ENCODE measurements at regions not wholly inside any gene's neighbourhood (a gene's known extent, or its start where the extent isn't known, plus 50 kb on each side); places are given as distances from the start of the nearest gene placed in this dataset.
A peak's percentile ranks its signal among the peaks of the same experiment; 100 is the strongest.
"Not testable (repeated sequence)": the region's sequence is repeated elsewhere in the genome, so short reads cannot be mapped to it uniquely, and the experiment has no call there.

GRCh38 chr3:160047876-160048275 is 59.2 kb downstream of the IL12A start:
- DNase-seq, result no peak

DNA sequence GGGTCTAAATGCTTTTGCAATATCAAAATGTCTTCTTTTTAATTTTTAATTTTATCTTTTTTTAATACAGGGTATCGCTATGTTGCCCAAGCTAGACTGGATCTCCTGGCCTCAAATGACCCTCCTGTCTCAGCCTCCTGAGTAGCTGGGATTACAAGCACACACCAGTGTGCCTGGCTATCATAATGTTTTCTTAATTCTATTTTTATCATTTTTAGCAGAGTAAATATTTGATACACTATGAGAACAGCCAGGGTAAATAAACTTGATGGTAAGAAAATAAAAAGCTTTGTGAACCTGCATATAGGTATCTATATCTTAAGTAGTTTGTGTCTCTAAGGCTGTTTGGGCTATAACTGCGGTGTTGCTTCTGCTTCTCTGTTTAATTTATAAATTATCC is 60.4 kb downstream of the IL12A start:
- no peak for DNase-seq

GRCh38 chr3:160049565-160049964 is 60.9 kb downstream of the IL12A start:
- no peak for DNase-seq

GRCh38 chr3:160049988-160050387 is 61.4 kb downstream of the IL12A start:
- no peak for DNase-seq

DNA sequence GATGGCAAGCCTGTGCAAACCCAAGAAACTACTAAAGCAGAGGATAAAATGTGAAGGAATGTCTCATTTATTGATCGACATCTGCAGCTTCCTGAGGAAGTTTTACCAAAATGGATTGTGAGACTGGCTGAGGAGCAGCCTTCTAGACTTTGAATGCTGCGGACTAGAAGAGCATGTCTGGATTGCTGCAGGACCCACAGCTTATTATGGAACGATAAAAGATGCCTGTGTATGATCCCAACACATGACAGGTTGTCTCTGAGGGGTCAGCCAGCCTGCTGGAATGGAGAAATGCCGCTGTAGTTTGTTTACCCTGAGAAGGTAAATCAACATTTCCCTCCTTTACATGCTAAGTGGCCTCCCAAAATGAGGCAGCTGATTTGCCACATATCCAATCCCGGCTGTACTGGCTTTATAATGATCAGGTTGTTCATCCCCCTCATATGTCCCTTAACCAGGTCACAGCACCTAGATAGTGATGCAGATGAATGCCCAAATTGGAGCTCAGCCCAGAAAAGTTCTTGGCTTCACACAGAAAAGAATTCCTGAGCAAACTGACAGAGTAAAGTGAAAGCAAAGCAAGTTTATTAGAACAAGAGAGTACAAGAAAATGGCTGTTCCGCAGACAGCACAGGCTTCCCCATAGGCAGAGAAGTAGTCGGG is 63.9 kb downstream of the IL12A start:
- no peak for DNase-seq

DNA sequence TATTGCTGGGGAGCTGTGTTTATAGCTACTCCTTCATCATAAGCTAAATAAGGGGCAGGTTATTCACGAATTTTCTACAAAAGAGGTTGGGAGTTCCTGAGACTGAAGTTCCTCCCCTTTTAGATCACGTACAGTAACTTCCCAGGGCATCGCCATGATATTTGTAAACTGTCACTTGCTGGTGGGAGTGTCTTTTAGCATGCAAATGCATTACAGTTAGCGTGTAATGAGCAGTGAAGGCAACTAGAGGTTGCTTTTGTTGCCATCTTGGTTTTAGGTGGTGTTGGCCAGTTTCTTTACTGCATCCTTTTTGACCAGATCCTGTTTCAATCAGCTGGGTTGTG is 64.4 kb downstream of the IL12A start:
- no peak for DNase-seq

- DNase-seq, result not testable (repeated sequence)
Measured at GRCh38 chr3:160054862-160055261, 66.2 kb downstream of the IL12A start.

DNA sequence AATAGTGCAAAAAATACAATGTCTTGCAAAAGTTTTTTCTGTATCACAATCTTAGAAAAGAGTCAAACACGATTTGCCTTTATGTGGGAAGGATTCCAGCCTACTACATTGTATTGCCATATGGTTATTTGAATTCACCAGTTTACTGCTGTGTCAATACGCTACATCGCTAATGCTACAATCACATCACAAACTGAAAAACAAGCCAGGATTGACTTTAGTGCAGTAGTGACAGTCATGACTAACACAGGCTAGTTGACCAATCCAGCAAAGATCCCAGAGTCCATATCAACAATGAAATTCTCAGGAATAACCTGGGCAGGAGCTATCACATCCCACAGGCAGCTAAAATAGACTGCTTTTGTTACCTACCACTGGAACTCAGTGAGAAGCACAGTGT is 67.0 kb downstream of the IL12A start:
- DNase-seq, result no peak

DNA sequence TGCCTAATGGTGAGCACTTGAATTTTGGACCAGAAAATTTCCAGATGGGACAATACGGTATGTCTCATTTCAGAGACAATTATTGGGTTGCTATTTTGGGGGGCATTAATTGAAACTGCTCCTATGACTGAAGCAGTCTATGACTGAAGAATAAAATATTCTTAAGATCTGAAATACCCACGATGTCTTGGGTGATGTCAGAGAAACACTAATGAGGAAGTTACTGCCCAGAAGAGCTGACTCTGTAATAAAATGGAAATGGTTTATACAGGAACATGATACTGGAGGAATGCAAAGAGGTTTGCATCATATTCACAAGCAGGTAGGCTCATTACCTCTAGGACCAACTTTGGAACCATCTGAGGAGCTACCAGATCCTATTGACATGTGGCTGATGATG is 68.7 kb downstream of the IL12A start:
- no peak for DNase-seq

GRCh38 chr3:160060409-160061027 is 71.9 kb downstream of the IL12A start:
- no peak for DNase-seq

DNA sequence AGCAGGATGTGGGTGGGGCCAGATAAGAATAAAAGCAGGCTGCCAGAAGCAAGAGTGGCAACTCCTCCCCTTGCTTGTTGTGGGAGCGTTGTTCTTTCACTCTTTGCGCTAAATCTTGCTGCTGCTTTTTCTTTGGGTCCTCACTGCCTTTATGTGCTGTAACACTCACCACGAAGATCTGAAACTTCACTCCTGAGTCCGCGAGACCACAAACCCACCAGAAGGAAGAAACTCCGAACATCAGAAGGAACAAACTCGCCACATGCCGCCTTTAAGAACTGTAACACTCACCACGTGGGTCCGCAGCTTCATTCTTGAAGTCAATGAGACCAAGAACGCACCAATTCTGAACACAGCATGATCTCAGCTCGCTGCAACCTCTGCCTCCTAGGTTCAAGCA is 72.9 kb downstream of the IL12A start:
- peak; percentile 11 for DNase-seq

GRCh38 chr3:160065282-160065681 is 76.6 kb downstream of the IL12A start:
- DNase-seq, result peak; percentile 20

DNA sequence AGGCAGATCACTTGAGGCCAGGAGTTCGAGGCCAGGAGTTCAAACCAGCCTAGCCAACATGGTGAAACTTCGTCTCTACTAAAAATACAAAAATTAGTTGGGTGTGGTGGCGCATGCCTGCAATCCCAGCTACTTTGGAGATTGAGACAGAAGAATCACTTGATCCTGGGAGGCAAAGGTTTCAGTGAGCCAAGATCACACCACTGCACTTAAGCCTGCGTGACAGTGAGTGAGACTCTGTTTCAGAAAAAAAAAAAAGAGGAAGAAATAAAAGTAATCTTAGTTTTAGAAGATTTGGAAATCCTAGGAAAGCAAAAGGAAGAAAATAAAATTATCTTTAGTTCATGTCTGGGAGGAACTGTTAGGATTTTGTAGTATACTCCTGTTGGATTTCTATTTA is 77.2 kb downstream of the IL12A start:
- no peak for DNase-seq

DNA sequence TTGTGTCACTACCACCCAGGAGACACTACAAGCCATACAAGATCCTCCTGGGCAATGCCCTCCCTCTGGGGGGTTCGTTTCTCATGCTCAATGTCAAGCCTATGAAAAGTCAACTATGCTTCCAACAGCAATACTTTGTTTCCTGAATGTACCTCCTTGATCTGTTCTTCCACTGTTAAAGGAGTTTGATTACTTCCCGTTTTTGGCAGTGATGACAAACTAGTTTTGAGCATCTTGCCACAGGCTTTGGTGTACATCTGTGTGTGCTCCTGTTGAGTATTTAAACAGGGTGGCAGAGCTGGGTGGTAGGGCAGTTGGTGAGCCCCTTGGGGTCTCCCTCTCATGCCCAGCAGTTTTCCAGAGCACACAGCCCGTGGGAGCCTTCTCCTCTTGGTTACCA is 81.4 kb downstream of the IL12A start:
- no peak for DNase-seq

DNA sequence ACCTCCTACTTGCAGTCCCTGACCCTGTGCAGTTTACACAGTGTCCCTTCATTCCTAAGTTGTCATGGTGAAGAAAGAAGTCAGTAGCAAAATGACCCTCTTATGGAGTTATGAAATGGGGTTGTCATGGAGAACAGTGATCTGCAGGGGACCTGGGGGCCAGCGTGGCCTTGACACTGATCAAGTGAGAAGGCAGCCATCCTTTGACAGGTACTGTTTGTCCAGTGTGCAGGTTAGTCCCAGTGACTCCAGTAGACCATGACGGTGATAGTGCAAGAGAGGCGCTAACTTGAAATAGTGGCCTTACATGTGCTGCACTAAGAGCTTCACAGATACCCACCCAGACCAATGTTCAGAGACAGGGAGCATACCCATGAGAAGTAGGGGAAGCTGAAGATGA is 87.9 kb downstream of the IL12A start:
- no peak for DNase-seq

DNA sequence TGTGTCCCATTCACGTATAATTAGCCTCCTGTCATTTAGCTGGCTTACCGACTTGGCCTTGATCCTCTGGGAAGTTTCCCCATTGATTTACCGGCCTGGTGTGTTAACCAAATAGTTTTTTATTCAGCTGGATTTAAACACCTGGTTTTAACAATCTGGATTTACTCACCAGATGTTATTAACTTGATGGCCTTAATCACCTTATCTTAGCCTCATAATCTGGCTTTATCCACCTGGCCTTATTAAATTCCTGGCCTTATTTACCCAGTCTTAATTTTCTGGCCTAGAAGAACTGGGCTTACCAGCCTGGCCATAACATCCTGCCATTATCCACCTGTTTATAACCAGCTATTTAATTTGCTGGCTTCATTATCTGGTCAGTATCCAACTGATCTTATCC is 89.9 kb downstream of the IL12A start:
- DNase-seq, result no peak

- DNase-seq, result no peak
Measured at GRCh38 chr3:160081958-160082533, 93.4 kb downstream of the IL12A start.

DNA sequence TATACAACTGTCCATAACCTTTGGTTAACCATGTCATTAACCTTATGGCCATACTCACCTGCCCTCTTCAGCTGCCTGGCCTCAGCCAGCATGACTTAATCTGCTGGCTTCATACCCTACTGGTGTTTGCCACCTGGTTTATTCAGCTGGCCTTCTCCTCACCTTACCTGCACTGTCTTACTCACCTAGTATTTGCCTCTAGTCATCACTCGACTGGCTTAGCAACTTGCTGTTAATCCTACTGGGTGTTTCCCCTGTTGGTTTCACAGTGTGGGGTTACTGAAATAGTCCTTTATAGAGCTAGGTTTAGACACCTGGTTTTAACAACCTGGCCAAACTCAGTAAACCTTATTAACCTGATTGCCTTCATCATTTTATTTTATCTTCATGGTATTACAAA is 96.4 kb downstream of the IL12A start:
- no peak for DNase-seq

- DNase-seq, result no peak
Measured at GRCh38 chr3:160088492-160089137, 100.0 kb downstream of the IL12A start.

GRCh38 chr3:160090653-160091052 is 102.0 kb downstream of the IL12A start:
- DNase-seq, result no peak

DNA sequence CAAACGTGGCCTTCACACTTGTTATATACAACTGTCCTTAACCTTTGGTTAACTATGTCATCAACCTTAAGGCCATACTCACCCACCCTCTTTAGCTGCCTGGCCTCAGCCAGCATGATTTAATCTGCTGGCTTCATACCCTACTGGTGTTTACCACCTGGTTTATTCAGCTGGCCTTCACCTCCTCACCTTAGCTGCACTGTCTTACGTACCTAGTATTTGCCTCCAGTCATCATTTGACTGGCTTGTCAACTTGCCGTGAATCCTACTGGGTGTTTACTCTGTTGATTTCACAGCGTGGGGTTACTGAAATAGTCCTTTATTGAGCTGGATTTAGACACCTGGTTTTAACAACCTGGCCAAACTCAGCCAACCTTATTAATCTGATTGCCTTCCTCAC is 102.8 kb downstream of the IL12A start:
- no peak for DNase-seq

- DNase-seq, result no peak
Measured at GRCh38 chr3:160092760-160093159, 104.1 kb downstream of the IL12A start.

GRCh38 chr3:160094562-160094961 is 105.9 kb downstream of the IL12A start:
- DNase-seq, result no peak

GRCh38 chr3:160097478-160097877 is 108.8 kb downstream of the IL12A start:
- DNase-seq, result no peak

All from activated CD4-positive, alpha-beta T cell treated with anti-CD3 and anti-CD28 coated beads, Interleukin-10, Interleukin-2, amounts not matched to agents 100 ng/mL and 50 ng/mL, durations not matched to agents 16 hours and 8 hours (primary cell).